GM10248 (cell line): ENCODE measurements at regions not wholly inside any gene's neighbourhood (a gene's known extent, or its start where the extent isn't known, plus 50 kb on each side); places are given as distances from the start of the nearest gene placed in this dataset.

Experiments used
- CTCF ChIA-PET: fragments of 300-600 bp; sonication (Branson Sonifier 250); formaldehyde crosslinking; extraction: SDS; loops from one replicate; lab custom pipeline; 2021; ENCODE audit warnings: antibody characterized with exemption; lab: Yijun Ruan, JAX
- POLR2A ChIA-PET: fragments of 350-650 bp; sonication (Branson Sonifier 250); formaldehyde crosslinking; extraction: SDS; loops from one replicate; lab custom pipeline; 2020; ENCODE audit warnings: antibody characterized with exemption; lab: Yijun Ruan, JAX
- DNase-seq: peaks from one replicate; pipeline ENCODE4 v3.0.0; 2012; ENCODE audit errors: extremely low spot score
- TF ChIP-seq, protein P1 (sequence below): IDR thresholded peaks from 2 replicates; pipeline ENCODE4 v1.5.1; 2012; ENCODE audit warnings: mild to moderate bottlenecking, low read depth; ENCODE audit errors: extremely low read depth, missing control alignments, control extremely low read depth

DNA sequence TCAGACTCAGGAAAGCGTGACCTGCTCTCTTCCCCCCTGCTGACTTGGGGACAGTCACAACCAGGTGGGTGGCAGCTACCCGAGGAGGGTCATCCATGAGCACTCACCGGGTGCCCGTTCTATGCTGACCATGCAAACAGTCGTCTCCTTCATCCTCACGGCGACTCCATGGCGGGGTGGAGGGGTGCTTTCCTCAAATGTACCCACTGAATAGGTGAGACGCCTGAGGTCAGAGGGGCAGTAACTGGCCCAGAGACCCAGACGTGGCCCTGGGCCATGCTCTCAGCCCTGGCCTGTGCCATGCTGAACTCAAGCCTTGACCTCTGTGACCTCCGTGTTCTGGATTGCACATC, 59.2 kb upstream of the TPM4 start:
- no peak for DNase-seq
- ChIA-PET POLR2A (no interaction called here), CTCF (no interaction called here)
- TF ChIP-seq, protein P1, sequence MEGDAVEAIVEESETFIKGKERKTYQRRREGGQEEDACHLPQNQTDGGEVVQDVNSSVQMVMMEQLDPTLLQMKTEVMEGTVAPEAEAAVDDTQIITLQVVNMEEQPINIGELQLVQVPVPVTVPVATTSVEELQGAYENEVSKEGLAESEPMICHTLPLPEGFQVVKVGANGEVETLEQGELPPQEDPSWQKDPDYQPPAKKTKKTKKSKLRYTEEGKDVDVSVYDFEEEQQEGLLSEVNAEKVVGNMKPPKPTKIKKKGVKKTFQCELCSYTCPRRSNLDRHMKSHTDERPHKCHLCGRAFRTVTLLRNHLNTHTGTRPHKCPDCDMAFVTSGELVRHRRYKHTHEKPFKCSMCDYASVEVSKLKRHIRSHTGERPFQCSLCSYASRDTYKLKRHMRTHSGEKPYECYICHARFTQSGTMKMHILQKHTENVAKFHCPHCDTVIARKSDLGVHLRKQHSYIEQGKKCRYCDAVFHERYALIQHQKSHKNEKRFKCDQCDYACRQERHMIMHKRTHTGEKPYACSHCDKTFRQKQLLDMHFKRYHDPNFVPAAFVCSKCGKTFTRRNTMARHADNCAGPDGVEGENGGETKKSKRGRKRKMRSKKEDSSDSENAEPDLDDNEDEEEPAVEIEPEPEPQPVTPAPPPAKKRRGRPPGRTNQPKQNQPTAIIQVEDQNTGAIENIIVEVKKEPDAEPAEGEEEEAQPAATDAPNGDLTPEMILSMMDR: no peak

DNA sequence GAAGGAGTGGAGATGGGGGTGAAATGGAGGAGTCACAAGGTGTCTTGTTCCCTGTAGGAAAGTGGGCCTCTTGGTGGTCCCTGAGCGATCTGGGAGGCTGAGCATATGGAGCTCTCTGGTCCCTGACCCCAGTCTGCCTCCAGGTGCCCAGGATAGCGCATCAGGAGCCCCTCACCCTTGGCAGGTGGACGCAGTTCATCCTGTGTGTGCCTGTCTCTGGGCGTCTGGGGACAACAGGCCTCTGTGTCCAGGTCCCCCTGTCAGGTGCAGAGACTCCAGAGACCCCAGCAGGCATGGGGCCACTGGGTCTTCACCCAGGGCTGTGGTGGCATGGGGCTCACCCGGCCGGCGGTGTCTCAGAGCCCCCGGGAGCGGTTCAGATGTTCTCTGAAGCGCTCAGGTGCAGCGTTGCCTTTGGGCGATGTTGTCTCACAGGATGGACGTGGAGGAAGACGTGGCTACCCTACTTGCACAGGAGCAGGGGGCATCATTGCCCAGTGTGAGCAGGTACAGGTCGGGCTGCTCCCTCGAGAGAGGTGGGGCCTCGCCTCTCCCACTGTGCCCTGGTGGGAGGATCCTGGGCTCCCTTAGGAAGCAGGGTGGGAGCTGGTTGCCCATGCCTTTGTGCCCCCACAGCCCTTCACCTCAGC, 58.1 kb upstream of the TPM4 start:
- DNase-seq: no peak
- POLR2A ChIA-PET: no interaction called here
- CTCF ChIA-PET: no interaction called here
- TF ChIP-seq, protein P1: no peak

DNA sequence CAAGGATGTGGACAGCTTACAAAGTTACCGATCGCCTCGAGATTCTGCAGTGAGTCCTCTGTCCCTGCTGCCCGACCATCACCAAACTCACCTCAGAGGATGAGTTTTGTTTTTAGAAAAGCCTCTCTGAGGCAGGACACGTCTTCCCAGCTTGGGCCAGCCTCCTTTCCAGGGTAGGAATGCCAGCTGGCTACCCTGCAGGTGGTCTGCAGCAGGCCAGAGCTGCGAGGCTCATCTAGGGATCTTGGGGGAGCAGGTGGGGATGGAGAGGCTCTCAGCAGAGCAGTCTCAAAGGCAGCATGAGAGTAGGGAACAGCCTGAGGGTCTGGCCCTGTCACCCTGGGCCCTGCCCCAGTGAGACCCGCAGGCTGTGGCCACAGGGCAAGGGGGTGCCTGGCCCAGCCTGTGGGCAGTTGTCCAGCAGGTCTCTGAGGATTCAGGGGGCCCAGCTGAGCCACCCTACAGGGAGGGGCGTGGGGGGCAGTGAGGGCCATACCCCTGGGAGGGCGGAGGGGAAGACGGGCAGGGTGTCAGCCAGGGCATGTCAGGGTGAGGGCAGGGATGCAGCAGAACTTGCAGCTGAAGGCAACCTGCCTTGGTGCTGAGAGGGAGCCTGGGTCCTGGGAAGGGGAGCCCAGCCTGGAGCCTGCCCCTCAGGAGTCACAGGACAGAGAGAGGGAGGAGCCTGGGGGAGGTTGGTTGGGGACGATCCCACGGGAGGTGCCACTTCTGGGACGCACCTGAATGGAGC, 57.3 kb upstream of the TPM4 start:
- ChIA-PET CTCF (no interaction called here), POLR2A (no interaction called here)
- TF ChIP-seq, protein P1: no peak
- DNase-seq: no peak

DNA sequence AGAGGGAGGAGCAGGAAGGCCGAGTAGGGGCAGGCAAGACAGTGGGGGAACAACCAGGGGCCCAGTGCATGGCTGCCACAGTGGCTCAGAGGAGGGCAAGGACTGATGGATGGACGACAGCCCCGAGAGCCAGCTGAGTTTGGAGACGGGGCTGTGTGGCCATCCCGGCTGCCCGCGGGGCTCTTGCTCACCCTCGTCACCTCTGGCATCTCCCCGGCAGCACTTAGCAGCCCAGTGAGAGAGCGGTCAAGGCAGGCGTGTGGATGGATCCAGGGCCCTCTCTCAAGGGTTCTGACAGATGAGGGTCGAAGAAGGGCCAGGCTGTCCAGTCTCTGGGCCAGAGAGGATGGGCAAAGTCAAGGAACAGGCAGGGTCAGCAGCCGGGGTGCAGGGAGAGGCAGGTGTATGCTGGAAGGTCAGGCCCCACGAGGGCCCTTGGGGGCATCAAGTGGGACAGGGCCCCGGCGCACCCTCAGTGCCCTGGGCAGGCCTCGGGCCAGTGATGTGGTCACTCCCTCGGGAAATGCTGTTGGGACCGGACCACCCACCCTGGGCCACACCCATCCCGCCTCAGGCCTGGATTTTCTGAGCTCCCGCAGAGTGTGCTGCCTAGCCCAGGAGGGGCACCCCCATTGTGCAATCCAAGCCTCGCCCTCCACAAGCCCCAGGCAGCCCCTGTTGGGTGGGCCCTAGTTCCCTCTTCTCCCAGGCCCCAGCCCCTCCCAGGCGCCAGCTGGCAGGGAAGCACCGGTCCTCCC, 56.4 kb upstream of the TPM4 start:
- no peak for DNase-seq
- TF ChIP-seq, protein P1: no peak
- ChIA-PET POLR2A (no interaction called here), CTCF (no interaction called here)

DNA sequence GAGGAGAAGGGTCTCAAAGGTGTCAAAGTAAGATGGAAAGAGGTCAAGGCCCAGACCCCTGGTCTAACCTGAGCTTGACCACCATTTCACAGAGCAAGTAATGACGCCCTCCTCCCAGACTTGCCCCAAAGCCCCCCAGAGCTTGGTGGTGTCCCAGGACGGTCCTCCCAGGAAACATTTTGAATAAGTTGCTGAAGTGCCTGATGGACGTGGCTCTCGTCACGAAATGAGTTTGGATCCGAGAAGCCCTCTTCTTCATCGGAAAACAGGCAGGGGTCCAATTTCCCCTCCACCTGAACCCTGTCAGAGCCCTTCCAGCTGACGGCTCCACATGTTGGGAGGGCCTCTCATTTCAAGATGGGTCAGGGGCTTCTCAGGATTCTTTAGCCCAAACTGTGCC, 54.5 kb upstream of the TPM4 start:
- TF ChIP-seq, protein P1: no peak
- ChIA-PET POLR2A (no interaction called here), CTCF (no interaction called here)
- no peak for DNase-seq

DNA sequence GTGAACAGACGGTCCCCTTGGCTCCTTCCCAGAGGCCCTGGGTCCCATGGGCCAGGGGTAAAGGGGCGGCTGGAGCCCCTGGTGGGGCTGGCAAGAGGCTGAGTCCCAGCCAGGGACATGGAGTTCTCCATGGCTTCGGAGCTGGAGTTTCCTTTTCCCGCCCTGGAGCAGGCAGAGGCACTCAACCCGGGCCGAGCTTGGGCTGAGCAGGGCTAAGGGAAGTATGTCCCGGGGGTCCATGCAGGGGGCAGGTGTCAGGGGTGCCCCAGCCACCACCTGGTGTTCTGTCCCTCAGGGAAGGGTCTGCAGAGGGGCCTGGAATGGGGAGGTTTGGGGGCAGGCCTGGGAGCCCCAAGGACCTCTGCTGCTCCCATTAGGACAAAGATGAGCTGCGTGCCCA, 54.0 kb upstream of the TPM4 start:
- TF ChIP-seq, protein P1: no peak
- CTCF ChIA-PET: no interaction called here
- POLR2A ChIA-PET: no interaction called here

More for the DNA sequence above, 54.0 kb upstream of the TPM4 start:
- DNase-seq: no peak
